Inflammatory macrophage treated with lipopolysaccharide for 4 hours (primary cell): ENCODE measurements at regions not wholly inside any gene's neighbourhood (a gene's known extent, or its start where the extent isn't known, plus 50 kb on each side); places are given as distances from the start of the nearest gene placed in this dataset.
"Not testable (repeated sequence)": the region's sequence is repeated elsewhere in the genome, so short reads cannot be mapped to it uniquely, and the experiment has no call there.

Experiments
- DNase-seq: peaks from one replicate; pipeline ENCODE4 v3.0.0-alpha.2; 2020

GRCh38 chr5:38143384-38143783, 115.0 kb upstream of the EGFLAM start:
- no peak for DNase-seq

GRCh38 chr5:38141665-38142064, 116.7 kb upstream of the EGFLAM start:
- no peak for DNase-seq

GRCh38 chr5:38138574-38138973, 119.8 kb upstream of the EGFLAM start:
- no peak for DNase-seq

- no peak for DNase-seq
These were observed 122.8 kb upstream of the EGFLAM start for GRCh38 chr5:38135486-38136039.

GRCh38 chr5:38134810-38135209, 123.5 kb upstream of the EGFLAM start:
- DNase-seq = no peak

- DNase-seq = not testable (repeated sequence)
These were observed 124.1 kb upstream of the EGFLAM start for GRCh38 chr5:38134294-38134693.

GRCh38 chr5:38131686-38132085, 126.7 kb upstream of the EGFLAM start:
- no peak for DNase-seq

GRCh38 chr5:38124321-38124720, 134.0 kb upstream of the EGFLAM start:
- no peak for DNase-seq

GRCh38 chr5:38121420-38121819, 136.9 kb upstream of the EGFLAM start:
- DNase-seq = no peak

GRCh38 chr5:38119836-38120235, 138.5 kb upstream of the EGFLAM start:
- DNase-seq = no peak

GRCh38 chr5:38117784-38118479, 140.4 kb upstream of the EGFLAM start:
- no peak for DNase-seq

GRCh38 chr5:38115318-38115827, 143.0 kb upstream of the EGFLAM start:
- no peak for DNase-seq

GRCh38 chr5:38113880-38114279, 144.5 kb upstream of the EGFLAM start:
- no peak for DNase-seq

GRCh38 chr5:38113456-38113855, 144.9 kb upstream of the EGFLAM start:
- DNase-seq = no peak

- no peak for DNase-seq
These were observed 145.4 kb upstream of the EGFLAM start for GRCh38 chr5:38112938-38113337.

GRCh38 chr5:38110130-38110529, 148.2 kb upstream of the EGFLAM start:
- no peak for DNase-seq

GRCh38 chr5:38107096-38107495, 151.3 kb upstream of the EGFLAM start:
- DNase-seq = no peak

GRCh38 chr5:38105801-38106200, 152.6 kb upstream of the EGFLAM start:
- no peak for DNase-seq

GRCh38 chr5:38105231-38105570, 153.2 kb upstream of the EGFLAM start:
- no peak for DNase-seq

GRCh38 chr5:38104497-38105230, 153.7 kb upstream of the EGFLAM start:
- DNase-seq = no peak

GRCh38 chr5:38101897-38102296, 156.5 kb upstream of the EGFLAM start:
- DNase-seq = no peak

- DNase-seq = no peak
These were observed 158.9 kb upstream of the EGFLAM start for GRCh38 chr5:38099205-38100168.

GRCh38 chr5:38094889-38095288, 163.5 kb upstream of the EGFLAM start:
- no peak for DNase-seq
